ENCODE measurements at regions not wholly inside any gene's neighbourhood (a gene's known extent, or its start where the extent isn't known, plus 50 kb on each side); places are given as distances from the start of the nearest gene placed in this dataset.

GRCh38 chr5:33210978-33211377 lies 229.8 kb upstream of the TARS1 start:
- DNase-seq (ENCODE audit: low read depth) = no peak

GRCh38 chr5:33212439-33212838 lies 228.3 kb upstream of the TARS1 start:
- DNase-seq (ENCODE audit: low read depth) = no peak

- DNase-seq (ENCODE audit: low read depth) = peak; percentile 86
These were observed 227.9 kb upstream of the TARS1 start for GRCh38 chr5:33212900-33213299.

- no peak for DNase-seq (ENCODE audit: low read depth)
These were observed 217.0 kb upstream of the TARS1 start for GRCh38 chr5:33223563-33224284.

GRCh38 chr5:33224285-33224961 lies 216.3 kb upstream of the TARS1 start:
- no peak for DNase-seq (ENCODE audit: low read depth)

GRCh38 chr5:33227247-33227646 lies 213.5 kb upstream of the TARS1 start:
- DNase-seq (ENCODE audit: low read depth) = no peak

GRCh38 chr5:33227746-33228145 lies 213.0 kb upstream of the TARS1 start:
- DNase-seq (ENCODE audit: low read depth) = no peak

- no peak for DNase-seq (ENCODE audit: low read depth)
These were observed 212.6 kb upstream of the TARS1 start for GRCh38 chr5:33228149-33228548.

- DNase-seq (ENCODE audit: low read depth) = peak; percentile 37
These were observed 211.5 kb upstream of the TARS1 start for GRCh38 chr5:33229216-33229615.

- DNase-seq (ENCODE audit: low read depth) = no peak
These were observed 210.2 kb upstream of the TARS1 start for GRCh38 chr5:33230467-33231078.

GRCh38 chr5:33231214-33231710 lies 209.5 kb upstream of the TARS1 start:
- no peak for DNase-seq (ENCODE audit: low read depth)

GRCh38 chr5:33231935-33232334 lies 208.8 kb upstream of the TARS1 start:
- DNase-seq (ENCODE audit: low read depth) = no peak

GRCh38 chr5:33232731-33233505 lies 207.8 kb upstream of the TARS1 start:
- DNase-seq (ENCODE audit: low read depth) = no peak

- no peak for DNase-seq (ENCODE audit: low read depth)
These were observed 205.5 kb upstream of the TARS1 start for GRCh38 chr5:33235304-33235703.

- no peak for DNase-seq (ENCODE audit: low read depth)
These were observed 204.9 kb upstream of the TARS1 start for GRCh38 chr5:33235824-33236223.

- no peak for DNase-seq (ENCODE audit: low read depth)
These were observed 203.3 kb upstream of the TARS1 start for GRCh38 chr5:33237471-33237870.

GRCh38 chr5:33238826-33239695 lies 201.7 kb upstream of the TARS1 start:
- DNase-seq (ENCODE audit: low read depth) = no peak

GRCh38 chr5:33240558-33240957 lies 200.2 kb upstream of the TARS1 start:
- peak; percentile 41 for DNase-seq (ENCODE audit: low read depth)

GRCh38 chr5:33241802-33242201 lies 199.0 kb upstream of the TARS1 start:
- DNase-seq (ENCODE audit: low read depth) = peak; percentile 82

GRCh38 chr5:33242277-33242676 lies 198.5 kb upstream of the TARS1 start:
- no peak for DNase-seq (ENCODE audit: low read depth)

- DNase-seq (ENCODE audit: low read depth) = no peak
These were observed 196.2 kb upstream of the TARS1 start for GRCh38 chr5:33244441-33245150.
